LNCaP clone FGC (cell line): ENCODE measurements at regions not wholly inside any gene's neighbourhood (a gene's known extent, or its start where the extent isn't known, plus 50 kb on each side); places are given as distances from the start of the nearest gene placed in this dataset.
"Not testable (repeated sequence)": the region's sequence is repeated elsewhere in the genome, so short reads cannot be mapped to it uniquely, and the experiment has no call there.

Source experiments
- DNase-seq: peaks from one replicate; pipeline ENCODE4 v3.0.0-alpha.2; 2011; ENCODE audit warnings: low read depth
- H3K4me3 ChIP-seq: 2 replicates; pipeline ENCODE4 v1.5.1; 2011; ENCODE audit warnings: mild to moderate bottlenecking, low read depth, low read length, control low read depth
- CTCF ChIP-seq: IDR thresholded peaks from 2 replicates; pipeline ENCODE4 v1.5.1; 2012; ENCODE audit warnings: mild to moderate bottlenecking; ENCODE audit not compliant: control insufficient read depth, insufficient read depth; ENCODE audit errors: extremely low read depth

- no peak overlapping the region for H3K4me3 ChIP-seq
- DNase-seq, result no peak
- TF ChIP-seq CTCF, result no peak
Measured at GRCh38 chr4:141473026-141473540, 163.3 kb upstream of the IL15 start.

GRCh38 chr4:141473952-141474351 is 162.4 kb upstream of the IL15 start:
- H3K4me3 ChIP-seq, result no peak overlapping the region
- DNase-seq, result no peak
- TF ChIP-seq CTCF, result no peak

- no peak for DNase-seq
- no peak for TF ChIP-seq CTCF
- H3K4me3 ChIP-seq, result no peak overlapping the region
Measured at GRCh38 chr4:141480950-141481349, 155.4 kb upstream of the IL15 start.

- not testable (repeated sequence) for DNase-seq, H3K4me3 ChIP-seq
Measured at GRCh38 chr4:141484298-141484697, 152.1 kb upstream of the IL15 start.

GRCh38 chr4:141486375-141486997 is 149.9 kb upstream of the IL15 start:
- H3K4me3 ChIP-seq, result no peak overlapping the region
- no peak for DNase-seq

GRCh38 chr4:141497627-141498026 is 138.8 kb upstream of the IL15 start:
- no peak for TF ChIP-seq CTCF
- DNase-seq, result no peak
- no peak overlapping the region for H3K4me3 ChIP-seq

More at GRCh38 chr4:141486375-141486997, 149.9 kb upstream of the IL15 start:
- TF ChIP-seq CTCF, result no peak

- TF ChIP-seq CTCF, result no peak
- DNase-seq, result no peak
- no peak overlapping the region for H3K4me3 ChIP-seq
Measured at GRCh38 chr4:141499261-141499853, 137.0 kb upstream of the IL15 start.
